ENCODE measurements at regions not wholly inside any gene's neighbourhood (a gene's known extent, or its start where the extent isn't known, plus 50 kb on each side); places are given as distances from the start of the nearest gene placed in this dataset.
"Not testable (repeated sequence)": the region's sequence is repeated elsewhere in the genome, so short reads cannot be mapped to it uniquely, and the experiment has no call there.

GRCh38 chr1:189212606-189213005, 1265.1 kb downstream of the BRINP3 start:
- no peak for TF ChIP-seq POLR2A (IDR thresholded peaks at IDR 0.05; ENCODE audit: low read depth, low read length)
- no peak for DNase-seq (ENCODE audit: insufficient read length, low spot score)
- FAIRE-seq = no peak

- FAIRE-seq (no peak), DNase-seq (ENCODE audit: insufficient read length, low spot score) (no peak)
- no peak for TF ChIP-seq POLR2A (IDR thresholded peaks at IDR 0.05; ENCODE audit: low read depth, low read length)
These were observed 1260.8 kb downstream of the BRINP3 start for GRCh38 chr1:189216886-189217285.

- no peak for TF ChIP-seq POLR2A (IDR thresholded peaks at IDR 0.05; ENCODE audit: low read depth, low read length)
- FAIRE-seq = no peak
These were observed 1260.0 kb downstream of the BRINP3 start for GRCh38 chr1:189217646-189218045.

GRCh38 chr1:189220750-189221149, 1256.9 kb downstream of the BRINP3 start:
- no peak for DNase-seq (ENCODE audit: insufficient read length, low spot score)

More at GRCh38 chr1:189217646-189218045, 1260.0 kb downstream of the BRINP3 start:
- no peak for DNase-seq (ENCODE audit: insufficient read length, low spot score)

GRCh38 chr1:189225794-189226145, 1251.9 kb downstream of the BRINP3 start:
- DNase-seq (ENCODE audit: insufficient read length, low spot score); FAIRE-seq: not testable (repeated sequence)

More at GRCh38 chr1:189220750-189221149, 1256.9 kb downstream of the BRINP3 start:
- no peak for FAIRE-seq
- no peak for TF ChIP-seq POLR2A (IDR thresholded peaks at IDR 0.05; ENCODE audit: low read depth, low read length)

- no peak for FAIRE-seq
- no peak for TF ChIP-seq POLR2A (IDR thresholded peaks at IDR 0.05; ENCODE audit: low read depth, low read length)
- no peak for DNase-seq (ENCODE audit: insufficient read length, low spot score)
These were observed 1250.9 kb downstream of the BRINP3 start for GRCh38 chr1:189226779-189227178.

GRCh38 chr1:189237008-189237407, 1240.7 kb downstream of the BRINP3 start:
- TF ChIP-seq POLR2A (IDR thresholded peaks at IDR 0.05; ENCODE audit: low read depth, low read length) = no peak
- FAIRE-seq = no peak
- no peak for DNase-seq (ENCODE audit: insufficient read length, low spot score)

- DNase-seq (ENCODE audit: insufficient read length, low spot score) (no peak), FAIRE-seq (no peak)
- TF ChIP-seq POLR2A (IDR thresholded peaks at IDR 0.05; ENCODE audit: low read depth, low read length) = no peak
These were observed 1223.9 kb downstream of the BRINP3 start for GRCh38 chr1:189253601-189254350.

- not testable (repeated sequence) for FAIRE-seq; DNase-seq (ENCODE audit: insufficient read length, low spot score)
These were observed 1216.5 kb downstream of the BRINP3 start for GRCh38 chr1:189261128-189261527.

- no peak for TF ChIP-seq POLR2A (IDR thresholded peaks at IDR 0.05; ENCODE audit: low read depth, low read length)
- FAIRE-seq (no peak), DNase-seq (ENCODE audit: insufficient read length, low spot score) (no peak)
These were observed 1208.7 kb downstream of the BRINP3 start for GRCh38 chr1:189269011-189269410.

- FAIRE-seq = no peak
These were observed 1203.4 kb downstream of the BRINP3 start for GRCh38 chr1:189274267-189274666.

GRCh38 chr1:189275796-189276195, 1201.9 kb downstream of the BRINP3 start:
- DNase-seq (ENCODE audit: insufficient read length, low spot score) (no peak), FAIRE-seq (no peak)
- no peak for TF ChIP-seq POLR2A (IDR thresholded peaks at IDR 0.05; ENCODE audit: low read depth, low read length)

More at GRCh38 chr1:189274267-189274666, 1203.4 kb downstream of the BRINP3 start:
- no peak for DNase-seq (ENCODE audit: insufficient read length, low spot score)
- no peak for TF ChIP-seq POLR2A (IDR thresholded peaks at IDR 0.05; ENCODE audit: low read depth, low read length)

GRCh38 chr1:189289346-189289745, 1188.3 kb downstream of the BRINP3 start:
- no peak for TF ChIP-seq POLR2A (IDR thresholded peaks at IDR 0.05; ENCODE audit: low read depth, low read length)
- no peak for DNase-seq (ENCODE audit: insufficient read length, low spot score)
- FAIRE-seq = no peak

- FAIRE-seq = no peak
- DNase-seq (ENCODE audit: insufficient read length, low spot score) = no peak
- TF ChIP-seq POLR2A (IDR thresholded peaks at IDR 0.05; ENCODE audit: low read depth, low read length) = no peak
These were observed 1176.4 kb downstream of the BRINP3 start for GRCh38 chr1:189301235-189301634.

- no peak for TF ChIP-seq POLR2A (IDR thresholded peaks at IDR 0.05; ENCODE audit: low read depth, low read length)
- DNase-seq (ENCODE audit: insufficient read length, low spot score) (no peak), FAIRE-seq (no peak)
These were observed 1172.4 kb downstream of the BRINP3 start for GRCh38 chr1:189305279-189305678.

Data from H54 (cell line).